22Rv1 (cell line): ENCODE measurements at regions not wholly inside any gene's neighbourhood (a gene's known extent, or its start where the extent isn't known, plus 50 kb on each side); places are given as distances from the start of the nearest gene placed in this dataset.

Experiments
- H3K27ac ChIP-seq: fragments of 450-650 bp; 2 replicates; pipeline ENCODE4 v1.5.1; 2017
- CTCF ChIP-seq: fragments of 450-650 bp; IDR thresholded peaks from 2 replicates; pipeline ENCODE4 v1.5.1; 2017; ENCODE audit warnings: mild to moderate bottlenecking
- ZFX ChIP-seq: fragments of 450-650 bp; IDR thresholded peaks from 2 replicates; pipeline ENCODE4 v1.6.1; 2017; ENCODE audit warnings: antibody characterized with exemption, borderline replicate concordance

- no peak for TF ChIP-seq ZFX
- no peak for TF ChIP-seq CTCF
- no peak overlapping the region for H3K27ac ChIP-seq
Observed at GRCh38 chr13:68676513-68677115, 1431.0 kb upstream of the ATXN8OS start.

GRCh38 chr13:68675209-68675608, 1432.4 kb upstream of the ATXN8OS start:
- TF ChIP-seq CTCF, result no peak
- TF ChIP-seq ZFX, result no peak
- H3K27ac ChIP-seq, result no peak overlapping the region

GRCh38 chr13:68667863-68668262, 1437.7 kb upstream of the PCDH9 start:
- H3K27ac ChIP-seq, result no peak overlapping the region
- TF ChIP-seq CTCF, result no peak
- TF ChIP-seq ZFX, result no peak

GRCh38 chr13:68666774-68667397, 1436.8 kb upstream of the PCDH9 start:
- TF ChIP-seq ZFX (no peak), CTCF (no peak)
- H3K27ac ChIP-seq, result no peak overlapping the region

GRCh38 chr13:68645814-68646213, 1415.7 kb upstream of the PCDH9 start:
- TF ChIP-seq CTCF (no peak), ZFX (no peak)
- no peak overlapping the region for H3K27ac ChIP-seq

GRCh38 chr13:68644611-68645010, 1414.5 kb upstream of the PCDH9 start:
- no peak for TF ChIP-seq ZFX
- TF ChIP-seq CTCF, result no peak
- H3K27ac ChIP-seq, result no peak overlapping the region

- H3K27ac ChIP-seq, result no peak overlapping the region
Observed at GRCh38 chr13:68636784-68637183, 1406.6 kb upstream of the PCDH9 start.

More at GRCh38 chr13:68636784-68637183, 1406.6 kb upstream of the PCDH9 start:
- TF ChIP-seq ZFX (no peak), CTCF (no peak)
